ENCODE measurements at regions not wholly inside any gene's neighbourhood (a gene's known extent, or its start where the extent isn't known, plus 50 kb on each side); places are given as distances from the start of the nearest gene placed in this dataset.

GRCh38 chrX:93598076-93598475 lies 75.3 kb downstream of the NAP1L3 start:
- DNase-seq (ENCODE audit: low spot score), result peak; percentile 1

- no peak for DNase-seq (ENCODE audit: low spot score)
Measured at GRCh38 chrX:93594780-93595179, 78.6 kb downstream of the NAP1L3 start.

- DNase-seq (ENCODE audit: low spot score), result no peak
Measured at GRCh38 chrX:93593966-93594365, 79.4 kb downstream of the NAP1L3 start.

DNA sequence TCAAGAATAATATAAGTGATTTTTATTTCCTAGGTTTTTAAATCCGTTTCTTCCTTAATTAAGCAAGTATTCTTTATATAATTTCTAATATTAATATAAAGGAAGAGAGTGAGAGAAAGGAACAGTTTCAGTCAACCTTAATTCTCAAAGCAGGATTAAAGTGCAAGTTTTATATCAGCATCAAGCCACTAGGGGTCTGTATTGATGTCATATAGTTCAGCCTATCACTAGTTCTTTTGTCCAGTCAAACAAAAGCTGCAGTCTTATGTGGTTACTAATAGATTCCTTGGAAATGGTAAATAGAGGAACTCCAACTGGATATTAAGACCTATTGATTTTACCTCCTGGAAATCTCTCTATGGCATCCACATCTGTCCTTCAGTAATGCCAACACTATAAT lies 82.0 kb downstream of the NAP1L3 start:
- no peak for DNase-seq (ENCODE audit: low spot score)

GRCh38 chrX:93585661-93586060 lies 87.7 kb downstream of the NAP1L3 start:
- no peak for DNase-seq (ENCODE audit: low spot score)

- DNase-seq (ENCODE audit: low spot score), result no peak
Measured at GRCh38 chrX:93580634-93581033, 92.7 kb downstream of the NAP1L3 start.

GRCh38 chrX:93538575-93538974 lies 134.8 kb downstream of the NAP1L3 start:
- no peak for DNase-seq (ENCODE audit: low spot score)

DNA sequence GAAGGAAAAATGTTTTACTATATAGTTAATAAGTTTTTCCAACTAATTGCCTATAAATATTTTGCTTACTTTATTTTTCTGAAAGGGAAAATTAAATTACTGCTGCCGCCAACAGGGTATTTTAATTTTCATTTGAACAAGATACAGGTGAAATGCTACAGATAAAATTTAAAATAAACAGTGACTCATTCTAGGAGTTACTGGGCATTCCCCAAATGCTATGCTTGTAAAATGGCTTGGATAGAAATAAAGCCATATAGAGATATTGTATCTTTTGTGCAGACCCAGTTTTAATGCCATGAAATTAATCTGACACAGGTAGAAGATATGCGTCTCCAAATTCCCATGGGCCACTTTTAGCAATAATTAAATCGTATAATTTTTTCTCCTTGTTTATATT lies 144.5 kb downstream of the NAP1L3 start:
- no peak for DNase-seq (ENCODE audit: low spot score)

Measured in Ammon's horn (tissue), 1 donor.